ENCODE measurements at regions not wholly inside any gene's neighbourhood (a gene's known extent, or its start where the extent isn't known, plus 50 kb on each side); places are given as distances from the start of the nearest gene placed in this dataset.
"Not testable (repeated sequence)": the region's sequence is repeated elsewhere in the genome, so short reads cannot be mapped to it uniquely, and the experiment has no call there.

DNA sequence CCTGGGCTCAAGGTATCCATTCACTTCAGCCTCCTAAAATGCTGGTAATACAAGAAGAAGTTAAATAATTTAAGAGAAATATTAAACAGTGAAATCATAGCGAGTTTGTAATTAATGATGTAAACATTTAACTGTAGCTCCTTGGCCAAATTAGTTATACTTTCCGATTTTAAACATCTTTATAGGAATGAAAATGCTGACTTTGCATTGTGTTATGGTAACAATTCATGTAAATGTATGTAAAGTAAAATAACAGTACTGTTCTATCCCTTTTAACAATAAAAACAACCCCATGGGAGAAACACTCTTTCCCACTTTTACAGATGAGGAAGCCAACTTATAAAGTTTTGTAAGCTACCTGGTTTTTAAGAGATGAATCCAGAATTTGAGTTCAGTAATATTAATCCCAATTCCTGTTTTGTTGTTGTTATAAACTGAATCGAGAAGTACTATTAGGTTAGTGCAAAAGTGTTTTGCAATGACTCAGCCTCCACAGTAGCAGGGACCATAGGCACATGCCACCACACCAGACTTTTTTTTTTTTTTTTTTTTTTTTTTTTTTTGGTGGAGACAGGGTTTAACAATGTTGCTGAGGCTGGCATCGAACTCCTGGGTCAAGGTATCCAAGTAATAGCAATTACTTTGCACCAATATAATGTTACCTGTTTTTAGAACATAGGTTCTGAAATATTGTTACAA, 1360.4 kb downstream of the BRINP3 start:
- H3K4me3 ChIP-seq, result no peak overlapping the region
- H3K4me1 ChIP-seq, result no peaks in the 10 kb centered on the region
- no peaks in the 10 kb centered on the region for H3K36me3 ChIP-seq
- DNase-seq, result no peak
- no peaks in the 10 kb centered on the region for H3K27me3 ChIP-seq (ENCODE audit: low read depth)
- intact Hi-C loops (cut with micrococcal nuclease), result no loop called here
- H3K9me3 ChIP-seq (replicated peaks), result no peaks in the 10 kb centered on the region
- H3K27ac ChIP-seq (replicated peaks), result no peak overlapping the region
- TF ChIP-seq, protein P1, sequence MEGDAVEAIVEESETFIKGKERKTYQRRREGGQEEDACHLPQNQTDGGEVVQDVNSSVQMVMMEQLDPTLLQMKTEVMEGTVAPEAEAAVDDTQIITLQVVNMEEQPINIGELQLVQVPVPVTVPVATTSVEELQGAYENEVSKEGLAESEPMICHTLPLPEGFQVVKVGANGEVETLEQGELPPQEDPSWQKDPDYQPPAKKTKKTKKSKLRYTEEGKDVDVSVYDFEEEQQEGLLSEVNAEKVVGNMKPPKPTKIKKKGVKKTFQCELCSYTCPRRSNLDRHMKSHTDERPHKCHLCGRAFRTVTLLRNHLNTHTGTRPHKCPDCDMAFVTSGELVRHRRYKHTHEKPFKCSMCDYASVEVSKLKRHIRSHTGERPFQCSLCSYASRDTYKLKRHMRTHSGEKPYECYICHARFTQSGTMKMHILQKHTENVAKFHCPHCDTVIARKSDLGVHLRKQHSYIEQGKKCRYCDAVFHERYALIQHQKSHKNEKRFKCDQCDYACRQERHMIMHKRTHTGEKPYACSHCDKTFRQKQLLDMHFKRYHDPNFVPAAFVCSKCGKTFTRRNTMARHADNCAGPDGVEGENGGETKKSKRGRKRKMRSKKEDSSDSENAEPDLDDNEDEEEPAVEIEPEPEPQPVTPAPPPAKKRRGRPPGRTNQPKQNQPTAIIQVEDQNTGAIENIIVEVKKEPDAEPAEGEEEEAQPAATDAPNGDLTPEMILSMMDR (IDR thresholded peaks at IDR 0.05; ENCODE audit: borderline replicate concordance), result no peak

DNA sequence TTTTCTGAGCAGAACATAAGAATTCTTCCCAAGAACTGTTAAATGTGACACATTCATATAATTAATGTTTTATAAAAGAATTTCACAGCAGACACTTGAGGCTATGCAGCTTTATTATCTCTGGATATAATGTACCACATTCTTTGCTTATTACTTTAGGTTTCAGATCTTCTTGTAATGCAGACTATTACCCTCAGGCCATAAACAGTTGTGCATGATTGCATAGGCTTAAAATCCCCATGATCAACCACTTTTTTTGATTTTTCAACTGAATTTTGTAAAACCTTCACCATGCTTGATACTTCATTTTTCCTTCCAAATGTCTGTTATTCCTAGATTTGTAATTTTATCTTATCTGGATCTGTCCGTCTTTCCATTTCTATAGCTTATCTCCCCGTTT, 1355.7 kb downstream of the BRINP3 start:
- Histone ChIP-seq H3K4me1 (no peaks in the 10 kb centered on the region), H3K9me3 (replicated peaks) (peaks cover 25% of the 10 kb centered on the region), H3K27me3 (ENCODE audit: low read depth) (no peaks in the 10 kb centered on the region), H3K4me3 (no peak overlapping the region), H3K27ac (replicated peaks) (no peak overlapping the region), H3K36me3 (no peaks in the 10 kb centered on the region)
- intact Hi-C loops (cut with micrococcal nuclease), result no loop called here
- TF ChIP-seq, protein P1 (IDR thresholded peaks at IDR 0.05; ENCODE audit: borderline replicate concordance), result no peak
- DNase-seq, result no peak

DNA sequence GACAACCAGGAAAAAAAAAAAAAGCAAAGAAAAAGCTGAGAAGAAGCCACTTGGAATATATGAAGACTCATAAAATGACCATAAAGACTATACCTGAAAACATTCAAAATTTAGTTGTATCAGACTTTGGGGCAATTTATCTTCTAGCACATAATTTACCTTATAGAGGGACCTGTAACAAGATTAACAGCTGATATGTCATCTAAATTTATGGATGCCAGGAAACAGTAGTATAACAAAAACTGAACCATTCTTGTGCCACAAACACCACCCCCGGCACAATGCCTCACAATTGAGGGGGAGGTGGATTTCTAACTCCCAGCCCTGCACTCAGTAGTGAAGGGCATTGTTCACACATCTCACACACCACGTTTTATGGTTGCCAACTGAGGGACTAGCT, 1352.0 kb downstream of the BRINP3 start:
- no peak for DNase-seq
- no peaks in the 10 kb centered on the region for H3K4me1 ChIP-seq
- no peaks in the 10 kb centered on the region for H3K27me3 ChIP-seq (ENCODE audit: low read depth)
- no peak overlapping the region for H3K27ac ChIP-seq (replicated peaks)
- TF ChIP-seq, protein P1 (IDR thresholded peaks at IDR 0.05; ENCODE audit: borderline replicate concordance), result no peak
- no peaks in the 10 kb centered on the region for H3K36me3 ChIP-seq
- H3K4me3 ChIP-seq, result no peak overlapping the region
- peaks cover 31% of the 10 kb centered on the region for H3K9me3 ChIP-seq (replicated peaks)
- intact Hi-C loops (cut with micrococcal nuclease), result no loop called here

DNA sequence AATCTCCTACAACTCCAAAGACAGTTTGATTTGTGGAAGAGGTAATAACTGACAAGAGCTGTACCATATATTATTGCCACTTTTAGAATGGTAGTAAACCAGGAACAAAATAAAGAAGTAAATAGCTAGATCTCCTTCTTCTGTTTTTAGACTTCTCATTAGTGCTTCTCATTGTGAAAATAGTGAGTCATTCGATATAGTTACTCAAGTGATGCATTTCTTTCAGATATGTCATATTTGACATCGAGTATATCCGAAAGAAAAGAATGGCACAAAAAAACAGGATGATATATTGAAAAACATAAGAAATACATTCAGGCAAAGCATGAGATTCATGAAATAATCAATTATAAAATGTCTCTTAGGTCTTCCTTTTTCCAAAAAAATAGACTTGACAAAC, 1346.1 kb downstream of the BRINP3 start:
- Histone ChIP-seq H3K4me1 (no peaks in the 10 kb centered on the region), H3K36me3 (no peaks in the 10 kb centered on the region), H3K27me3 (ENCODE audit: low read depth) (no peaks in the 10 kb centered on the region), H3K4me3 (no peak overlapping the region), H3K27ac (replicated peaks) (no peak overlapping the region), H3K9me3 (replicated peaks) (peaks cover 20% of the 10 kb centered on the region)
- TF ChIP-seq, protein P1 (IDR thresholded peaks at IDR 0.05; ENCODE audit: borderline replicate concordance), result no peak
- no peak for DNase-seq
- intact Hi-C loops (cut with micrococcal nuclease), result no loop called here

DNA sequence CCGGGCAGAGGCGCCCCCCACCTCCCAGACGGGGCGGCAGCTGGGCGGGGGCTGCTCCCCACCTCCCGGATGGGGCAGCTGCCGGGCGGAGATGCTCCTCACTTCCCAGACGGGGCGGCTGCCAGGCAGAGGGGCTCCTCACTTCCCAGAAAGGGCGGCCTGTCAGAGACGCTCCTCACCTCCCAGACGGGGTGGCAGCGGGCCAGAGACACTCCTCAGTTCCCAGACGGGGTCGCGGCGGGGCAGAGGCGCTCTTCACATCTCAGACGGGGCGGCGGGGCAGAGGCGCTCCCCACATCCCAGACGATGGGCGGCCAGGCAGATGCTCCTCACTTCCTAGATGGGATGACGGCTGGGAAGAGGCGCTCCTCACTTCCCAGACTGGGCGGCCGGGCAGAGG, 1337.9 kb downstream of the BRINP3 start:
- H3K27ac ChIP-seq (replicated peaks); H3K4me3 ChIP-seq; DNase-seq; H3K4me1 ChIP-seq; H3K27me3 ChIP-seq (ENCODE audit: low read depth); H3K36me3 ChIP-seq; intact Hi-C loops (cut with micrococcal nuclease): not testable (repeated sequence)
- peaks cover 23% of the 10 kb centered on the region for H3K9me3 ChIP-seq (replicated peaks)

DNA sequence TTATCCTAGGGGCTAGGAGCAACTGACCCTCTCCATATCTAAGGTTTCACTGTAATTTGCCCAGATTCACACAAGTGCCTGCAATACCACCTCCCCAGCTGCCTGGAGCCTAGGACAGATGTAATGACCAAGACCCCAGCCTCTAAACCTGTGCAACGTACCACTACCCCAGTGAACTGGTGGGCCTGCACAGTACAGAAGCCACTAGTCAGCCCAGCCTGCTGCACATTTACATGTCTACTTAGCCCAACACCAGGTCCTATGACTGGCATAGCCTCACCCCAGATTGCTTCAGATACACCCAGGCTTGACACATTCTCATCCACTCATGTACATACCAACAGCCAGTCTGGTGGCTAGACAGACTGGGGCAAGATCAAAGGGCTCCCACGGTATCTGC, 1336.6 kb downstream of the BRINP3 start:
- H3K9me3 ChIP-seq (replicated peaks), result peaks cover 23% of the 10 kb centered on the region
- H3K27me3 ChIP-seq (ENCODE audit: low read depth), result no peaks in the 10 kb centered on the region
- H3K4me1 ChIP-seq, result no peaks in the 10 kb centered on the region
- no peak for DNase-seq
- intact Hi-C loops (cut with micrococcal nuclease), result no loop called here
- no peak overlapping the region for H3K27ac ChIP-seq (replicated peaks)
- TF ChIP-seq, protein P1 (IDR thresholded peaks at IDR 0.05; ENCODE audit: borderline replicate concordance), result no peak
- no peak overlapping the region for H3K4me3 ChIP-seq
- no peaks in the 10 kb centered on the region for H3K36me3 ChIP-seq
